Activated CD8-positive, alpha-beta memory T cell treated with anti-CD3 and anti-CD28 coated beads for 48 hours (primary cell): ENCODE measurements at regions not wholly inside any gene's neighbourhood (a gene's known extent, or its start where the extent isn't known, plus 50 kb on each side); places are given as distances from the start of the nearest gene placed in this dataset.
"Not testable (repeated sequence)": the region's sequence is repeated elsewhere in the genome, so short reads cannot be mapped to it uniquely, and the experiment has no call there.

Experiments
- DNase-seq, 3 experiments: peaks; one replicate each; pipeline ENCODE4 v3.0.0-alpha.2; 2020; ENCODE audit warnings: low read depth in 2 of 3, low spot score in 2 of 3

DNA sequence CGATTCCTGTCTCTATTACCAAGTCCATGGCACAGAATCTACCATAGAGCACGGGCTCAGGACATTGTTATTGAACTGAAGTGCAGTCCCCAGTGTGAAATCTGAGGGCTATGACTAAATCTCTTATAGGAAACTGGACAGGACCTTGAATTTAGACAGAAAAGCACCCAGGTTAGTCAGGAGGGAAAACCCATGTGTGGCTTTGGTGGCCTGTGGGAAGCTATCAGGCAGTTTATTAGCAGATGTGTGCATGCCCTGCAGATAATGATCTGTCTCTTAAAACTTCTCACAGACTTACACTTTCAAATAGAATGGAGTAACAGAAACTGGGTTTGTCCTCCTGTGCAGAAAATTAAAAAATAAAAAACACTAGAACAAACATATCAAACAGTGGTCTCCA lies 610.0 kb upstream of the RAB6C start:
- DNase-seq, result no peak

DNA sequence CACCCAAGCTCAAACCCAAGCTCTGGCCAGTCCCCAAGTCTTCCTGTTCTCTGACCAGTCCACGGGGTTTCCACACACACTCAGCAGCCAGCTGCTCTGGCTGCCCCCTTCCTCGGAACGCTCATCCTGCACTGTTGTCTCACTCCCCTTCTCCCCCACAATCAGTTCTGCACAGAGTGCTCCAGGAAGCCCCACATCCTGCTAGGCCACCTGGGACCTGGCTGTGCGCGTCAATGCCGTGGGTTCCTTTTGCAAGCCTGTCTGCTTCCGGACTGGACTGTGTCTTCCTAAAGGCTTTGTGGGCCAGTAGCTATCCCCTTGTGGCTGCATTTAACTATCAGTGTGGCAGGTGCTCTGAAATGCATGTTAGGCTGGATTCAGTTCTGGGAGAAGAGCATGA lies 605.0 kb upstream of the RAB6C start:
- DNase-seq, result no peak

DNA sequence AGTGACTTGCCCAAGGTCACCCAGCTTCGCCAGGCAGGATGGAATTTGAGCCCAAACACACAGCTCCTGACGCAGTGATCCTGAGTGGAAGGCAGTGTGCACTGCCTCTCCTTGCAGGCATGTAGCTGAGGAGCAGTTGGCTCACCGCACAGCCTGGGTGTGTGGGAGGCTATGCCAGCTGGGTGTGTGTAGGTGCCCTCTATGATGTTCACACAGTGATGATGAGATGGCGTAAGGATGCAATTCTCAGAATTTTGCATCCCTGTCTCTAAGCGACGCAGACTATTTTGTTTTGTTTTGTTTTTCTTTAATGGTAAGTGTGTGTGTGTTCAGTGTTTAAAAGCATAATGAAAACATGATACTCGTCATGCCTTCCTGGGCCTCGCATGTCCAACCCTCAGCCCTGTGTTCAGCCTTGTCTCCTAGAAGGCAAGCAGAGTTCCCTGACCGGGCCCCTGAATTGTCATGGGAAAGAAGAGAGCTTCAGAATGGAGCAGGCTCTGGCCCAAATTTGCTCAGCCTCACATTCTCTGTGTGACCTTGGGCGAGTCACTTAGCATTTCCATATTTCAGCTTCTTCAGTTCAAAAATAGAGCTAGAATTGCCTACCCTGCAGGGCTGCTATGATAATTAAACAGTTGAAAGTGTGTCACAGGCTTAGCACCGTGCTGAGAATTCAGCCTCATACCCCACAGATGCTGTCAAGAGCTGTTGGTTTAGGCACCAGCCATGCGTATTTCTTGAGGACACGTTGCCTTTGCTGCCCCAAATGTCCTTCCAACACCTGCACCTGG lies 603.6 kb upstream of the RAB6C start:
- no peak for DNase-seq

DNA sequence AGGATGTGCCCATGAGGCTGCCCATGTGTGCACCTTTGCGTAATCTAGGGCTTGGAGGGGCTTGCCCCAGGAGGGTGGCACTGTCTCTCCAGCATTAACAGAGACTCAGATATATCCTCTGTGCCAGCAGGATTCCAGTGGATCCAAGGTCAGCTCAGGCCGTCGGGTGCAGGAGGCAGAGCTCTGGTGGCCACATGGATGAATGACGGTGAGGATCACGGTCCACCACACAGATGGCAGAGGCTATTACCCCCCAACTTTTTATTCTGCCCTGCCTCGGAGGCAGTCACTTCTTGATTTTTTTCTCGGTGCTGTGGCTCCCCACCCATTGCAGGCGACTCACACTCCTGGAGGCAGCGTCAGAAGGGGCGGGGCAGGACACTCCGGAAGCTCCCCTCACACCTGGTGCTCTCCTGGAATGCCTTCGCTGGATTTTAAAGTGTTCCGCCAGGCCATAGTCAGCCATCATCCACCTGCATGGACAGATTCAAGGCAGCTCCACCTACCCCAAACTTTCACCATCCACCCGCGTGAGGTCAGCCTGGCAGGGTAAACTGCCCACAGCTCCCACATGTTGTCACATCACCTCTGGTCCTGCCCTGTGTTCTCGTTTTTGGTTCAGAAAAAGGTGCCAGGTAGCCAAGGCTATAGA lies 602.9 kb upstream of the RAB6C start:
- no peak for DNase-seq

DNA sequence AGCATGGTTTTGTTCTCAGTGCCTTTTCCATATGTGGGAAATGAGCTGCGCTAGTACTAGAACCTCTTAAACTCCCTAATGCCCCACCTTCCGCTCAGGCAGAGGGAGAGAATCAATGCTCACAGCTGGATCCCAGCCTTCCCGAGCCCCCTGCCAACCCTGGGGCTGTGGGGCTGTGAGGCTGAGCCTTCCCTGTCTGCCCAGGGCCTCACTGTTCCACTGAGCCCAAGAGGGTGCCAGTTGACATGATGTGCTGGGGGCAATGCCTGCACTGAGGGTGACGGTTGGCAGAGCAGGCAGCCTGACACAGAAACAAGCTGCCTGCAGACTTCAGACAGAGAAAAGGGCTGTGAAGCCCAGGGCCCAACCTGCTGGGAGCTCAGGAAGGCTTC lies 602.4 kb upstream of the RAB6C start:
- DNase-seq, result no peak

DNA sequence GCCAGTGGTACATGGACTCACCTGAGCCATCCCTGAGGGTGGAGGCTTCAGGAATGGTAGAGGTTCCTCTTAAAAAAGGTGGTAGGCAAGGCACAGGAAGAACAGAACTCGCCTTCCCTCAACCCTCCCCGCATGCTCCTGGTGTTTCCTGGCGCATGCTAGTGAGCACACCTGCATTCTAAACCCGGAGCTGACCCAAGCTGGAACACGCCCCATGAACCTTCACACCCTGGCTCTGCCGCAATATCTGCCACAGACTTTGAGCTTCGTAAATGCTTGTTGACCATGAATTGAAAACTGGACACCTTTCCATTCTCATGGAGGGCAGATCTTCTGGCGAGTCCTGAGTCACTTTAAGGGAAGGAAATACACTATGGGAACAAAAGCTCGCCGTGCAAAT lies 601.3 kb upstream of the RAB6C start:
- no peak for DNase-seq

DNA sequence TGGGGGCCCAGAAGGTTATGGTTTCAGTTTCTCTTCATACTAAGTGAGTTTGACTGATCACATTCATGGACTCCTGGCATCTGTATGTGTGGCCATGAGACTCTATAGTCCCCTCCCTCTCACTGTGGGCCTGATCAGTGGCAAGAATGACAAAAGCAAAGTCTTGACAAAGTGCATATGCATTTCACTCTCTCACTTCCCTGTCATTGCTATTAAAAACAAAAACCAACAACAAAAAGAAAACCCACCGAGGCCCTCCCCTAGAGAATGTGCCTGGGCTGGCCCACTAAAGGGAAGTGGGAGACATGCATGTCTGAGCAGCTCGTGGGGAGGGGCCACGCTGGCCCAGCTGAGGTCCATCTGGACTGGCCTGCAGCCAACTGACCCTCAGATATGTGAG lies 600.1 kb upstream of the RAB6C start:
- DNase-seq, result no peak

DNA sequence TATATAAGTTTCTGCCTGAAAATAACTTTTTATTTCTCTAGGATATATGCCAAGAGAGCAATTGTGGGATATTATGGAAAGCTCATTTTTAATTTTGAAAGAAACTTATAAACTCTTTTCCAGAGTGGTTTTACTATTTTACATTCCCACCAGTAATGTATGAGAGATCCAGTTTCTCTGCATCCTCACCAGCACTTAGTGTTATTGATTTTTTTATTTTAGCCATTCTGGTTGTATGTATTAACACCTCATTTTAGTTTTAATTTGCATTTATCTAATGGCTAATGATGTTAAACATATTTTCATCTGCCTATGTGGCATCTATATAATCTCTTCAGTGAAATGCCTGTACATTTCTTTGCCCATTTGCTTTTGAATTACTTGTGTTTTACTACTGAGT lies 597.7 kb upstream of the RAB6C start:
- DNase-seq, result no peak

DNA sequence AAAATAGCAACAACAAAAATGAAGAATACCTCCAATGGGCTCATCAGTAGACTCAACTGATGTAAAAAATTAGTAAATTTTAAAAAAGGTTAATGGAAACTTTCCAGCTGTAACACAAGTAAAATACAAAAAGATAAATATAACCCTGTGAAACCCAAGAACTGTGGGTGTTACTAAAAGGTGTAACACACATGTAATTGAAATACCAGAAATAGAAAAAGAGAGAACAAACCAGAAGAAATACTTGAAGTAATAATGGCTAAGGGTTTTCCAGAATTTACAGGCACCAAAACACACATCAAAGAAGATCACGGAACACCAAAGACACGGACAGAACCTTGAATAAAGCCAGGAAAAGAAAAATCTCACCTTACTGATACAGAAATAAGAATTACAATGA lies 590.6 kb upstream of the RAB6C start:
- no peak for DNase-seq

DNA sequence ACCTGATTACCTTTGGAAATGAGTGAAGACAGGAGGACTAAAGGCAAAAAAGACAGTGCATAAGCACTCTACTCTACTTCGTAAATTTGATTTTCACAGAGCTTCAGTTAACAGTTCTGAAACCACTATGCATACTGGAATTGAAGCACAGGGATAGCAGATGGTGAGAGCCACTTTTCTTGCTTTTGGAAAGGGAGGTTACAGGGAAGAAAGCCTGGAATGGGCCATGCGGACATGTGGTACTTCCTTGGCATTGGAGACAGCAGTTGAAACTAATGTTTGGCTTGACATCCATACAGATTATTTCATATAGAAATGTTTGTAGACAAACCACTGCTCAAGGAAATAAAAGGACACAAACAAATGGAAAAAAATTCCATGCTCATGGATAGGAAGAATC lies 585.6 kb upstream of the RAB6C start:
- DNase-seq, result no peak

DNA sequence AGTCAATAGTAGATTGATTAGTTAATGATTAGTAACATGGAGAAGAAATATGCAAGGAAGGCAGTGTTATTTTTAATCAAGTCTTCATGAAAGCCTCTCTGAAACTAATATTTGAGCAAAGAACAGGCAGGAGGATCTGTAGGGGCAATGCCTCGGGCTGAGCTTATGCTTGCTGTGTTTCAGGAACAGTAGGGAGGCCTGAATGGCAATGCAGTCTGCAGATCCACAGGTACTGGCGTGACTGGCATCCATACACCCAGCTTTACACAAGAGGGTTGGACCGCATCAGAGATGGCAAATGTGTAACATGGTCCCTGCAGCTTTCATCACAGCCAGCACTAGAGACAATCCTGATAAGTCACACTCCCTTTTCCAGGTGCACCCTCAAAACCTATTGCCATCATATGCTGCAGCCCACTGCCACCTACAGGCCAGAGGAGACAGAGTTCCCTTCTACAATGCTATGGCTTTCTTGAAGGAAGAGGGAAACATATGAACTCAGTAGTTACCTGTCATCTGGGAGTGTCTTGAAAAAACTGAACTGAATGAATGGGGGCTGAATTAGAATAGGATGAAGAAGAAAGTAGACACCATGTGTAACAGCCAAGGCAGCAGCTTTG lies 582.4 kb upstream of the RAB6C start:
- DNase-seq, result no peak

DNA sequence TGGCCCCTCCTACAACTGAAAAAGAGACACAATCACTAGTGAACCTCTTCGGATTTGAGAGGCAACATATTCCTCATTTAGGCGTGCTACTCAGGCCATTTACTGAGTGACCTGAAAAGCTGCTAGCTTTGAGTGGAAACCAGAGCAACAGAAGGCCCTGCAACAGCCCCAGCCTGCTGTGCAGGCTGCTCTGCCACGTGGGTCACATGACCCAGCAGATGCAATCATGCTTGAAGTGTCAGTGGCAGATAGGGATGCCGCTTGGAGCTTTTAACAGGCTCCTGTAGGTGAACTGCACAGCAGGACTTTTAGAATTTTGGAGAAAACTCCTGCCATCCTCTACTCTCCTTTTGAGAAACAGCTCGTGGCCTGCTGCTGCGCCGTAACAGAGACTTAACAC lies 578.6 kb upstream of the RAB6C start:
- no peak for DNase-seq

DNA sequence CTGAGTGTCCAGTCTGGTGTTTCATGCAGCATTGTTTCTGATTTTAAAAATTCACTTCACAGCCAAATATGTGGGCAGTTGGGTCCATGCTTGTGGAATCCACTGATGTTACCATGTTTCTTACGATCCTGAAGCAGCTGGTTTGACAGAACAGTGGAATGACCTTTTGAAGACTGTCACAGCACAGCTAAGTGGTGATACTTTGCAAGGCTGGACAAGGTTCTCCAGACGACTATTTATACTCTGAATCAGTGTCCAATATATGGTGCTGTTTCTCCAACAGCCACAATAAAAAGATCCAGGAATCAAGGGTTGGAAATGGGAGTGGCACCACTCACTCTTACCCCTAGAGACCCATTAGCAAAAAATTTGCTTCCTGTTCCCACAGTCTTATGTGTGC lies 577.4 kb upstream of the RAB6C start:
- DNase-seq, result no peak

DNA sequence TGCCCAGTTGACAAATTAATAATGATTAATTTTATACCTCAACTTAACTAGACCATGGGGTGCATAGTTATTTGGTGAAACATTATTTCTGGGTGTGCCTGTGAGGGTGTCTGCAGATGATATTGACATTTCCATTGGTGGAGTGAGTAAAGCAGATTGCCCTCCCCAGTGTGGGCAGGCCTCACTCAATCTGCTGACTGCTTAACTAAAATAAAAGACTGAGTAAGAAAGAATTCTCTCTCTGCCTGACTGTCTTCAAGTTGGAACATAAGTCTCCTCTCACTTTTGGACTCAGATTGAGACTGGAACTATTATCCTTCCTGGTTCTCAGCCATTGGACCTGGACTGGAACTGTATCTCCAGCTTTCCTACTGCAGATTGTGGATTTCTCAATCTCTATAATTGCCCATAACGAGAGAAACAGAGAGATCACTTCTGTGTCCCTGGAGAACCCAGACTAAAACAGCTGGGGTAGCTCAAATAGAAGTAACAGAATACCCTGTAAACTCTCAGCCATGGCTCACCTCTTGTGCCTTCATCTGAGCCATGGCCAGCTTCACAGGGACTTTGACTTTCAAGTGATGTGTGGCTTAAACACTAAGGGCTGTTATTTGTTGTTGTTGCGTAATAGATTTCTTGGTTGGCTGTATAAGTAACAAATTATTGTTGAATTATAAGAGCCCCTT lies 575.3 kb upstream of the RAB6C start:
- DNase-seq, result no peak

DNA sequence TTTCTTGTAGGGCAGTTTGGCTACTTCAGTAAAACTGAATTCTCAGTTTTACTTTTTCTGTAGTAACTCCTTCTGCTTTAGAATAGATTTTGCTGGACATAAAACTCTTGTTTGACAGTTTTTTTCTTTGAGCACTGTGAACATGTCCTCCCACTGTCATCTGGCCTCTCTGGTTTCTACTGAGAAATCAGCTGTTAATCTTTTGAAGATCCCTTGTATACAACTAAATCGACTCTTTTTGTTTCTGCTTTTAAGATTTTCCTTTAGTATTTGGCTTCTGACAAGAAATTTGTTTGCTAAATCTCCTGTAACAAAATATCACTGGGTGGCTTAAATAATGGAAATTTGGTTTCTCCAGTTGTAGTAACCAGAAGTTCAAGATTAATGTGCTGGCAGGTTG lies 570.9 kb upstream of the RAB6C start:
- no peak for DNase-seq

DNA sequence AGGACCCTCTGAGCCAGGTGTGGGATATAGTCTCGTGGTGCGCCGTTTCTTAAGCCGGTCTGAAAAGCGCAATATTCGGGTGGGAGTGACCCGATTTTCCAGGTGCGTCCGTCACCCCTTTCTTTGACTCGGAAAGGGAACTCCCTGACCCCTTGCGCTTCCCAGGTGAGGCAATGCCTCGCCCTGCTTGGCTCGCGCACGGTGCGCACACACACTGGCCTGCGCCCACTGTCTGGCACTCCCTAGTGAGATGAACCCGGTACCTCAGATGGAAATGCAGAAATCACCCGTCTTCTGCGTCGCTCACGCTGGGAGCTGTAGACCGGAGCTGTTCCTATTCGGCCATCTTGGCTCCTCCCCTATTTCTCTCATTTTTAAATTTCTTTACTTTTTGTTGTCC lies 562.4 kb upstream of the RAB6C start:
- DNase-seq, result not testable (repeated sequence)

DNA sequence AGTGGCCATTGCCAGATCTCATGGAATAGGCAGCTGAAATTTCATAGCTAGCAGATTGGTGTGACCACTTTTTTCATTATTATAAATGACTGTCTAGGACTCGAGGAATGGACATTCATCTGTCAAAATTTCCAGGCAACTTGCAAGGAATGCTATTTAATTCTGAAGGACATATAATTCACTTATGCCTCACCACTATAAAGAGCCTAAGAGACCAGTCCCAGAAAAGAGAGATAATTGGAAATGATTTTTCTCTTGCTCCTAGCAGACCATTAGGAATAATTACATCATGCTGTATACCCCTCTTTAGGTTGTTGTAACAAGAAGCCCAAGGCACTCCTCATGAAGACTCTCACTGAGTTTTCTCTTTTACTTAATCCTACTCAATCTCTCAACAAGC lies 557.4 kb upstream of the RAB6C start:
- no peak for DNase-seq

DNA sequence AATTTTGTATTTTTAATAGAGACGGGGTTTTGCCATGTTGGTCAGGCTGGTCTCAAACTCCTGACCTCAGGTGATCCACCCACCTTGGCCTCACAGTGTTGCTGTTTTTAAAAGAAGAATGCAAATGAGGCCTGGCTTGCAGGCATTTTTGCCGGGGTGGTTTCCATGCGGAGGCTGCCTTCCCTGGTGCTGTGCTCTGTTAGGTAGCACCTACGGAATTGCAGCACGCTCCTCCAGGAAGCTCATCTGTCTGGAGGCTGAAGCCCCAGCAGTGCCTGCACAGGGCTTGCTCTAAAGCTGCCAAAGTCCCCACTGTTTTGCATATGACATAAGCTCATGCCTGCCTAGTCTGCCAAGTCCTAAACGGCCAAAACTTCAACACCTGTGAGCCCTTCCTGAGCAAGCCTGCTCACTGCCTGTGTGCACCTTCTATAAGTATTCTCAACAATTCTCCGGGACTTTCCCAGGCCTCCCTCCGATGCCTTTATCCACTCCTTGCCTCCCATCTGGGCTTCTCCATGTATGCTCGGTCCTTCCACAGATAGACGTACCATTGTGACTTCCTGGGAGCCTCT lies 551.3 kb upstream of the RAB6C start:
- DNase-seq, result no peak

DNA sequence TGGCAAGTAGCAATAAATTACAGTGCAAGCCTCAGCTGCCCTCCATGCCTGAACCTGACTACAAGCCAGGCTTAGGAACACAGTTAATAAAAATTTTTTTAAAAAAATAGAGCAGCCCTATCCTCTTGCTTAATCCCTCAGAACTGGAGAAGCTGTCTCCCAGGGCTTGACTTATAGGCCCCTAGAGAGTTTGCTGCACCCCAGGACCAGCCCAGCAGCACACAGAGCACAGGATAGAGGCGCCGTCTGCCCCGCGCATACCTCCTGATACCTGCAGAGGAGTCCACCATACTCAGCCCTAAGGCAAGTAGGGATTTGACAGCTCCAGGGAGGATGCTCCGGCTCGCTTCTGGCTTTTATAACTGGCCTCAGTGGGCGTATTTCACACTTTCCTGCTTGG lies 548.6 kb upstream of the RAB6C start:
- no peak for DNase-seq

DNA sequence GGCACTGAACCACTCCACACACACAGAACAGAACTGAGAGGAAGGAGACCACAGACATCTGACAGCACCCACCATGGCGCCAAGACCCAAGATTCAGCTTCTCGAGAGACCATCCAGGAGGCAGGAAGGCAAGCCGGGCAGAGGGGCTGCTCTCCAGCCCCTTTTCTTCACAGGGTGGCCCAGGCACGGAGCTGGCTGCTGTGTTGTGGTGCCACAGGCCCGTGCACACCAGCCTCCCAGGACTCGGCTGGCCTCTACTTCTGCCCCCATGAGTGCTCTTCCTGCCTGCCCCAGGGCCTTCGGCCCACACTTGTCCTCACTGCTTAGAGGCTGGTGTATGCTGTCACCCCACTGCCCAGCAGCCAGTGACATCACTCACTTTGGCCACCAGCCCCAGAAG lies 547.6 kb upstream of the RAB6C start:
- DNase-seq, result no peak

DNA sequence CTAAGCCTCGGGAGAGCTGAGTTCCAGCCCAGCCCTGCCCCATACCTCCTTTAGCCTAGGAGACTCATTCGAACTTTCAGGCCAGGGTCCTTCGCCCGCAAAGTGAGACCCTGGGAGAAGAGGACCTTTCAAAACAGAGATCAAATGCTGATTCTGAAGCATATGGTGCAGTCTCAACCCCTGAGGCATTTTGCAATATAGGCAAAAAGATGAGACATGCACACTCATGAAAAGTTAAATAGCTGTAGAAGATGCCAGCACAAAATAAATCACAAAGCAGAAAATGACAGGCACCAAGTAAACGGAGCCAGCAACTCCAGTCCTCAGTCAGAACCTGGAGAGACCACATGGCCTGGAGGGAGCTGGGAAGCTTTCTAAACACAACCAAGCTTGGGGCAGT lies 542.7 kb upstream of the RAB6C start:
- no peak for DNase-seq

DNA sequence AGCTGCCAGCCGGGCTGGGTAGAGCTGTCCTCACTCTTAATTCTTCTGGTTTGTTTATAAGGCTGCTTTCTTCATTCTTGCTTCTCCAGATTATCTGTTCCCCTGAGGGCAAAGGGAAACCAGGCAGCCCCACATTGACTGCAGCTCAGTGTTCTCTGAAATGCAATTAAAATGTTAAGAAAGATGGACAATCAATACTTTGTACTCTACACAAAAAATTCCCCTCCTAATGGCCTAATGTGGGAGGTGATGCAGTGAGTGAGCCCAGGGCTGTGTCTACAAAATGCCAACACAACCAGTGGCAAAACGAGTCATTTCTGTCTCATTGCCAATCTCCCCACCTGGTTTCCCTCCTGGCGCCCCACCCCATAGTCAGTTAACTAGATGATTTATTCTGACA lies 541.7 kb upstream of the RAB6C start:
- DNase-seq, result no peak
